ENCODE measurements at regions not wholly inside any gene's neighbourhood (a gene's known extent, or its start where the extent isn't known, plus 50 kb on each side); places are given as distances from the start of the nearest gene placed in this dataset.

DNA sequence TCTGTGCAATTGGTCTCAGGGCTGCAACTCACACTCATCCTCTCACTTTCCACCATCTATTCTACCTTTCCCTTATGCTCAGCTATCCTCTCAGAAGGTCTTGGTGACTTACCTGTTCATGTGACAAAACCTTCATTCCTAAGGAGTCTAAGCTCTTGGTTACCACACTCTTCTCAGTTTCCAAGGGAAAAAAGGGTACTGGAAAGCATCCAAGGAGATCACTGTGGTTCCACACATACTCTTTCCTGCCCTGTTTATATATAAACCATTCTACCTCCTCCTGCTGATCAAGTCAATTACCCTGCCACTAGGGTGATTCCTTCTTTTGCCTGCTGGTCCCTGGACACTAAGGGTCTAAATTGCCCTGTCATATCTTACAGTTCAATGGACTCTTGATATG, 57.2 kb upstream of the MAML3 start:
- no peak for DNase-seq

GRCh38 chr4:140208921-140209320, 54.9 kb upstream of the MAML3 start:
- DNase-seq: no peak

Data from activated CD4-positive, alpha-beta T cell treated with anti-CD3 and anti-CD28 coated beads, Interleukin-10, Interleukin-2, amounts not matched to agents 100 ng/mL and 50 ng/mL, durations not matched to agents 16 hours and 8 hours (primary cell).